Prostate gland (tissue), 2 donors: ENCODE measurements at regions not wholly inside any gene's neighbourhood (a gene's known extent, or its start where the extent isn't known, plus 50 kb on each side); places are given as distances from the start of the nearest gene placed in this dataset.

Source experiments
- DNase-seq: peaks from one replicate; pipeline ENCODE4 v3.0.0-alpha.2; 2019; ENCODE audit warnings: low spot score
- H3K27ac ChIP-seq, 2 donors: fragments of 200-600 bp; sonication (generic); 2 replicates each; pipeline ENCODE4 v1.5.1; 2017 to 2019
- H3K27me3 ChIP-seq: fragments of 200-600 bp; sonication (generic); replicated peaks from 2 replicates; pipeline ENCODE4 v1.5.1; 2019; ENCODE audit not compliant: insufficient read depth
- H3K36me3 ChIP-seq, 2 donors: fragments of 200-600 bp; sonication (generic); 1 replicate in 1 of 2; 2 replicates in 1 of 2; pipeline versions ENCODE4 v1.5.1 to v1.8.1; 2017 to 2019
- H3K4me1 ChIP-seq: fragments of 200-600 bp; sonication (generic); replicated peaks from 2 replicates; pipeline ENCODE4 v1.5.1; 2019
- H3K4me3 ChIP-seq, 2 donors: fragments of 200-600 bp; sonication (generic); 2 replicates each; pipeline ENCODE4 v1.5.1; 2017 to 2019
- H3K9me3 ChIP-seq: fragments of 200-600 bp; sonication (generic); 2 replicates; pipeline ENCODE4 v1.5.1; 2017
- CTCF ChIP-seq, 4 experiments: fragments of 200-600 bp in 2 of 4; fragments of 450-650 bp in 2 of 4; sonication (generic) in 2 of 4; IDR thresholded peaks; 1 replicate in 3 of 4; 2 replicates in 1 of 4; pipeline ENCODE4 v1.5.1; 2016 to 2019; ENCODE audit warnings: antibody characterized with exemption in 4 of 4, mild to moderate bottlenecking in 2 of 4, moderate library complexity in 2 of 4
- POLR2A ChIP-seq: fragments of 450-650 bp; IDR thresholded peaks from one replicate; pipeline ENCODE4 v1.6.1; 2016; ENCODE audit warnings: antibody characterized with exemption, mild to moderate bottlenecking
- POLR2AphosphoS5 ChIP-seq: sonication (generic); formaldehyde crosslinking; IDR thresholded peaks from one replicate; pipeline ENCODE4 v1.6.1; 2017; ENCODE audit warnings: antibody characterized with exemption
- WGBS: methylation state at CpG from one replicate; pipeline ENCODE4 v1.1.5; 2018; 5-methylcytosine and 5-hydroxymethylcytosine counted together
- intact Hi-C: fragments of 100-400 bp; cut with DNase I; formaldehyde crosslinking; loops from one replicate; pipeline ENCODE4 v1.14.2; 2022

GRCh38 chr1:187648091-187648490, 819.3 kb downstream of the PLA2G4A start:
- Histone ChIP-seq H3K9me3 (no peaks in the 10 kb centered on the region), H3K27ac (no peak overlapping the region), H3K36me3 (no peaks in the 10 kb centered on the region), H3K27me3 (no peaks in the 10 kb centered on the region), H3K4me1 (no peaks in the 10 kb centered on the region), H3K4me3 (no peak overlapping the region)
- intact Hi-C loops: no loop called here
- 14% methylated on average over 2 of the region's 2 CpGs for WGBS
- TF ChIP-seq POLR2AphosphoS5: no peak
- no peak for TF ChIP-seq POLR2A
- TF ChIP-seq CTCF (IDR thresholded peaks at IDR 0.05): no peak
- DNase-seq: no peak

- 68% methylated on average over 2 of the region's 2 CpGs for WGBS
- Histone ChIP-seq H3K9me3 (no peaks in the 10 kb centered on the region), H3K4me3 (no peak overlapping the region), H3K27me3 (no peaks in the 10 kb centered on the region), H3K4me1 (no peaks in the 10 kb centered on the region), H3K36me3 (no peaks in the 10 kb centered on the region), H3K27ac (no peak overlapping the region)
- no peak for DNase-seq
- TF ChIP-seq POLR2A: no peak
- TF ChIP-seq POLR2AphosphoS5: no peak
- no peak for TF ChIP-seq CTCF (IDR thresholded peaks at IDR 0.05)
- intact Hi-C loops: no loop called here
These were observed 825.9 kb downstream of the PLA2G4A start for GRCh38 chr1:187654635-187655034.

- Histone ChIP-seq H3K4me1 (no peaks in the 10 kb centered on the region), H3K36me3 (no peaks in the 10 kb centered on the region), H3K27ac (no peak overlapping the region), H3K27me3 (no peaks in the 10 kb centered on the region), H3K4me3 (no peak overlapping the region), H3K9me3 (no peaks in the 10 kb centered on the region)
- TF ChIP-seq POLR2A: no peak
- TF ChIP-seq POLR2AphosphoS5: no peak
- TF ChIP-seq CTCF (IDR thresholded peaks at IDR 0.05): no peak
- intact Hi-C loops: no loop called here
- no peak for DNase-seq
These were observed 826.4 kb downstream of the PLA2G4A start for GRCh38 chr1:187655104-187655503.

GRCh38 chr1:187665483-187665882, 836.7 kb downstream of the PLA2G4A start:
- H3K9me3 ChIP-seq: no peaks in the 10 kb centered on the region
- no peak overlapping the region for H3K4me3 ChIP-seq
- no peaks in the 10 kb centered on the region for H3K4me1 ChIP-seq
- no peaks in the 10 kb centered on the region for H3K27me3 ChIP-seq
- TF ChIP-seq POLR2A: no peak
- TF ChIP-seq POLR2AphosphoS5: no peak
- no peak for TF ChIP-seq CTCF (IDR thresholded peaks at IDR 0.05)
- no peak overlapping the region for H3K27ac ChIP-seq
- no peaks in the 10 kb centered on the region for H3K36me3 ChIP-seq
- no peak for DNase-seq
- 78% methylated on average over 2 of the region's 2 CpGs for WGBS
- intact Hi-C loops: no loop called here

- DNase-seq: no peak
- Histone ChIP-seq H3K27ac (no peak overlapping the region), H3K4me1 (no peaks in the 10 kb centered on the region), H3K4me3 (no peak overlapping the region), H3K36me3 (no peaks in the 10 kb centered on the region), H3K27me3 (no peaks in the 10 kb centered on the region), H3K9me3 (no peaks in the 10 kb centered on the region)
- TF ChIP-seq POLR2AphosphoS5: no peak
- no peak for TF ChIP-seq POLR2A
- TF ChIP-seq CTCF (IDR thresholded peaks at IDR 0.05): no peak
- intact Hi-C loops: no loop called here
- WGBS: 83% methylated on average over 1 of the region's 1 CpG
These were observed 852.1 kb downstream of the PLA2G4A start for GRCh38 chr1:187680823-187681222.
